Parathyroid adenoma (tissue), 2 donors: ENCODE measurements at regions not wholly inside any gene's neighbourhood (a gene's known extent, or its start where the extent isn't known, plus 50 kb on each side); places are given as distances from the start of the nearest gene placed in this dataset.

Experiments used
- H2AFZ ChIP-seq: fragments of 300-600 bp; sonication (generic); one replicate; pipeline ENCODE4 v1.7.0; 2017; ENCODE audit warnings: antibody characterized with exemption, mild to moderate bottlenecking
- H3K27ac ChIP-seq: fragments of 300-600 bp; sonication (generic); one replicate; pipeline ENCODE4 v1.7.0; 2017
- H3K27me3 ChIP-seq: fragments of 300-600 bp; sonication (generic); one replicate; pipeline ENCODE4 v1.7.0; 2017; ENCODE audit warnings: low read length; ENCODE audit not compliant: control insufficient read depth, insufficient read depth
- H3K36me3 ChIP-seq: fragments of 300-600 bp; sonication (generic); one replicate; pipeline ENCODE4 v1.7.0; 2017; ENCODE audit warnings: low read length; ENCODE audit not compliant: control insufficient read depth, insufficient read depth
- H3K4me1 ChIP-seq: fragments of 300-600 bp; sonication (generic); one replicate; pipeline ENCODE4 v1.7.0; 2017; ENCODE audit warnings: control low read depth
- H3K4me2 ChIP-seq: fragments of 300-600 bp; sonication (generic); one replicate; pipeline ENCODE4 v1.7.0; 2017; ENCODE audit warnings: low read length
- H3K4me3 ChIP-seq: fragments of 300-600 bp; sonication (generic); one replicate; pipeline ENCODE4 v1.7.0; 2017; ENCODE audit warnings: low read depth, low read length
- H3K79me2 ChIP-seq: fragments of 300-600 bp; sonication (generic); one replicate; pipeline ENCODE4 v1.7.0; 2017; ENCODE audit warnings: control low read depth
- H3K9ac ChIP-seq: fragments of 300-600 bp; sonication (generic); one replicate; pipeline ENCODE4 v1.7.0; 2017; ENCODE audit warnings: mild to moderate bottlenecking
- H3K9me3 ChIP-seq: fragments of 300-600 bp; sonication (generic); one replicate; pipeline ENCODE4 v1.7.0; 2017; ENCODE audit warnings: low read length; ENCODE audit not compliant: control insufficient read depth
- TF ChIP-seq, protein P1 (sequence below): fragments of 300-600 bp; sonication (generic); IDR thresholded peaks from one replicate; pipeline ENCODE4 v1.7.0; 2017; ENCODE audit warnings: antibody characterized with exemption, mild to moderate bottlenecking
- donor health status: primary hyperparathyroidism.

DNA sequence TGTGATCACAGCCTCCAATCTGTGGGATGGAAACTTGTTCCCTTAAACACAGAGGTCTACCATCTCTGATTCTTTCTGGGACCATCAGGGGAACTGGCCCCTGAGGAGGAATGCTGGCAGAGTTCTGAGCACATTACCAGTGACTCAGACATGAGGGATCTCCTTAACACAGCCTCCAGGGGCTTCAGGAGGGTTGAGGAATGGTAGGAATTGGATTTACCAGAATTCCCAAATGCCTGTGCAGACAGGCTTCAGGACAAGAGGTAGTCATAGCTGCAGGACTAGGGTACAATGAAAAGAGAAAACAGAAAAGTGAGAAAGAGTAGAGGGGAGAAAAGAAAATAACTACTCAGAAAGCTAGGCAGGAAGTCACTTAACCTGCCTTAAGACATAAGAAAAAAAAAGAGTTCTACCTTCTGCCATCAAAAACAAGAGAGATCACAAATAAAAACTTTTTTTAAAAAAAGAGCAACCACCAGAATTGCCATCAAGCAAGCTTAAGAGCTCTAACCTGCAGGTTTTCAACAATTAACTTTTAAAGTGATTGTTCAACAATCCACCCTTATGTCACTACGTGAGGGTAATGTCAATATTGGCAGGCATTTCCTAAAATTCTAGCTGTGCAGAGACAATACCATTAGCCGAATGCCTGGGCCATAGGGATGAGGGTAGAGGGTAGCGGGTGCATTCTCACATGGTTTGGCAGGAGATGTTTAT, 524.4 kb downstream of the BCL11A start:
- no peaks in the 10 kb centered on the region for H3K27me3 ChIP-seq
- H3K4me3 ChIP-seq = no peak overlapping the region
- H3K9me3 ChIP-seq = no peaks in the 10 kb centered on the region
- no peaks in the 10 kb centered on the region for H3K4me1 ChIP-seq
- no peak overlapping the region for H2AFZ ChIP-seq
- TF ChIP-seq, protein P1, sequence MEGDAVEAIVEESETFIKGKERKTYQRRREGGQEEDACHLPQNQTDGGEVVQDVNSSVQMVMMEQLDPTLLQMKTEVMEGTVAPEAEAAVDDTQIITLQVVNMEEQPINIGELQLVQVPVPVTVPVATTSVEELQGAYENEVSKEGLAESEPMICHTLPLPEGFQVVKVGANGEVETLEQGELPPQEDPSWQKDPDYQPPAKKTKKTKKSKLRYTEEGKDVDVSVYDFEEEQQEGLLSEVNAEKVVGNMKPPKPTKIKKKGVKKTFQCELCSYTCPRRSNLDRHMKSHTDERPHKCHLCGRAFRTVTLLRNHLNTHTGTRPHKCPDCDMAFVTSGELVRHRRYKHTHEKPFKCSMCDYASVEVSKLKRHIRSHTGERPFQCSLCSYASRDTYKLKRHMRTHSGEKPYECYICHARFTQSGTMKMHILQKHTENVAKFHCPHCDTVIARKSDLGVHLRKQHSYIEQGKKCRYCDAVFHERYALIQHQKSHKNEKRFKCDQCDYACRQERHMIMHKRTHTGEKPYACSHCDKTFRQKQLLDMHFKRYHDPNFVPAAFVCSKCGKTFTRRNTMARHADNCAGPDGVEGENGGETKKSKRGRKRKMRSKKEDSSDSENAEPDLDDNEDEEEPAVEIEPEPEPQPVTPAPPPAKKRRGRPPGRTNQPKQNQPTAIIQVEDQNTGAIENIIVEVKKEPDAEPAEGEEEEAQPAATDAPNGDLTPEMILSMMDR = no peak
- no peaks in the 10 kb centered on the region for H3K79me2 ChIP-seq
- no peaks in the 10 kb centered on the region for H3K36me3 ChIP-seq
- no peak overlapping the region for H3K4me2 ChIP-seq
- no peak overlapping the region for H3K27ac ChIP-seq
- no peak overlapping the region for H3K9ac ChIP-seq

DNA sequence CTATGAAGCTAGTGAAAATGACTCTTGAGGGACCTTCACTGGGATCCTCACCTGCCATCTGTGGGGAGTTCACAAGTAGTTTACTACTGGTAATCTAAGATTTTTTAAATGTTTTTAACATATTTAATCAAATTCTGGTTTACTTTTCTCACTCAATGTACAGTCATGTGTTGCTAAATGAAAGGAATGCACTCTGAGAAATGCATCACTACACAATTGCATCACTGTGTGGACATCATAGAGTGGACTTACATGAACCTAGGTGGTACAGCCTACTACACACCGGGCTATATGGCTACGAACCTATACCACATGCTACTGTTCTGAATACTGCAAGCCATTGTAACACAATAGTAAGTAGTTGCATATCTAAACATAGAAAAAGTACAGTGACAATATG, 528.0 kb downstream of the BCL11A start:
- TF ChIP-seq, protein P1 = no peak
- Histone ChIP-seq H3K36me3 (no peaks in the 10 kb centered on the region), H3K9me3 (no peaks in the 10 kb centered on the region), H3K4me3 (no peak overlapping the region), H3K4me2 (no peak overlapping the region), H3K9ac (no peak overlapping the region), H2AFZ (no peak overlapping the region), H3K4me1 (no peaks in the 10 kb centered on the region), H3K27ac (no peak overlapping the region), H3K27me3 (no peaks in the 10 kb centered on the region), H3K79me2 (no peaks in the 10 kb centered on the region)

DNA sequence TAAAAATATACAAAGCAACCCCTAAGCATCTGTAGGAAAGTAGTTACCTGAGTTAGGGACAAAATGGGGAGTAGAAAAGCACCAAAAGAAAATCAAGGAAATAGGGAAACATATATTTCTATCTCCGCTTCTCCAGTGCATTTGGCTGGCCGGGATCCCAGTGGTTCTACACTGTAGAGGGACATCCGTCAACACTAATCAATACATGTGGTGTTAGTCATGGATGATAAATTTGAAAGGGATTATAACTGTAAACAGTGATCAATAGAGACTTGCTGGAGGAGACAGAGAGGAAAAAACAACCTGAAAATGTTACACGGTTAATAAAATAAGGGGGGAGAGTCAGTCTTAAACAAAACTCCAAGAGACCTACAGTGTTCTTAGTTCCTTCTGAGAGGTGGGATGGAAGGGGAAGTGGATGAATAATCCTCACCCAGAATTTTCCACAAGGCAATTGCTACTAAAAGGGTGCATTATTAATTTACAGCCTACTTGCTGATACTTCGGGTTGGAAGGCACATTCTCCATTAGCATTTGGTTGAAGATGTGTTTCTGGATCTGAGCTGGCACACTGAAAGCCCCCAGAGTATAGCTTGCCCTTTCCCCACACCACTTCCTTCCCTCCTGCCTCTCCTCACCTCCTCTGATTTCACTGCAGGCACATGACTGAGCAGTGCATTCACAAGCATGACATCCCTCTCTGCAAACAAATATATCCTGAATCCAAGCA, 530.0 kb downstream of the BCL11A start:
- Histone ChIP-seq H3K4me2 (no peak overlapping the region), H3K4me3 (no peak overlapping the region), H3K27me3 (no peaks in the 10 kb centered on the region), H3K4me1 (no peaks in the 10 kb centered on the region), H3K9ac (no peak overlapping the region), H3K36me3 (no peaks in the 10 kb centered on the region), H3K27ac (no peak overlapping the region), H2AFZ (no peak overlapping the region), H3K9me3 (no peaks in the 10 kb centered on the region), H3K79me2 (no peaks in the 10 kb centered on the region)
- TF ChIP-seq, protein P1 = no peak

DNA sequence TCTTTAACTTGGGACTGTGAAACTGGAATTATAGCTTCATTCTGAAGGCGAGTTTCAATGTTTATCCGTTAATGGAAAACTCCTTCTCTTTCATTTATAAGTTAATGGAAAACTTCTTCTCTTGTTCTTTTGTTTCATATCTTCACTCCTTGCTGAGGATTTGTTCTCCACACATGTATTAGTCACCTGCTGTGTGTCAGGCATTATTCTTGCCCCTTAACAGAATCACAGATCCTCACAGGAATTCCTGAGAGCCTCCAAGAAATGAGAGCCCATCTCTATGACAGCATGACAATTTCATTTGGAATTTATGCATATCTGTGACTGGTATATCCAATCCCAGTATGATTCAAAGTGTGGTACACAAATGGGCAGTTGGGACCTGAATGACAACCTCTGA, 545.8 kb downstream of the BCL11A start:
- TF ChIP-seq, protein P1 = no peak
- H3K9me3 ChIP-seq = no peaks in the 10 kb centered on the region
- H3K27me3 ChIP-seq = no peaks in the 10 kb centered on the region
- no peak overlapping the region for H2AFZ ChIP-seq
- H3K9ac ChIP-seq = no peak overlapping the region
- no peak overlapping the region for H3K27ac ChIP-seq
- no peaks in the 10 kb centered on the region for H3K4me1 ChIP-seq
- no peaks in the 10 kb centered on the region for H3K36me3 ChIP-seq
- no peaks in the 10 kb centered on the region for H3K79me2 ChIP-seq
- H3K4me3 ChIP-seq = no peak overlapping the region
- H3K4me2 ChIP-seq = no peak overlapping the region
